ENCODE measurements at regions not wholly inside any gene's neighbourhood (a gene's known extent, or its start where the extent isn't known, plus 50 kb on each side); places are given as distances from the start of the nearest gene placed in this dataset.
"Not testable (repeated sequence)": the region's sequence is repeated elsewhere in the genome, so short reads cannot be mapped to it uniquely, and the experiment has no call there.

GRCh38 chr3:55146216-55146615 is 218.4 kb upstream of the LRTM1 start:
- TF ChIP-seq POLR2A (IDR thresholded peaks at IDR 0.05; ENCODE audit: low read depth, low read length) = no peak
- DNase-seq (ENCODE audit: insufficient read length, low spot score) = no peak

GRCh38 chr3:55144015-55144673 is 216.3 kb upstream of the LRTM1 start:
- no peak for TF ChIP-seq POLR2A (IDR thresholded peaks at IDR 0.05; ENCODE audit: low read depth, low read length)
- FAIRE-seq = no peak
- DNase-seq (ENCODE audit: insufficient read length, low spot score) = no peak

More at GRCh38 chr3:55146216-55146615, 218.4 kb upstream of the LRTM1 start:
- no peak for FAIRE-seq

- DNase-seq (ENCODE audit: insufficient read length, low spot score) (no peak), FAIRE-seq (no peak)
- TF ChIP-seq POLR2A (IDR thresholded peaks at IDR 0.05; ENCODE audit: low read depth, low read length) = no peak
Observed at GRCh38 chr3:55143336-55143735, 215.5 kb upstream of the LRTM1 start.

- DNase-seq (ENCODE audit: insufficient read length, low spot score); FAIRE-seq: not testable (repeated sequence)
Observed at GRCh38 chr3:55136291-55136690, 208.4 kb upstream of the LRTM1 start.

- DNase-seq (ENCODE audit: insufficient read length, low spot score) (no peak), FAIRE-seq (no peak)
- no peak for TF ChIP-seq POLR2A (IDR thresholded peaks at IDR 0.05; ENCODE audit: low read depth, low read length)
Observed at GRCh38 chr3:55128225-55128823, 200.5 kb upstream of the LRTM1 start.

GRCh38 chr3:55127565-55127964 is 199.7 kb upstream of the LRTM1 start:
- no peak for TF ChIP-seq POLR2A (IDR thresholded peaks at IDR 0.05; ENCODE audit: low read depth, low read length)
- DNase-seq (ENCODE audit: insufficient read length, low spot score) (no peak), FAIRE-seq (no peak)

GRCh38 chr3:55124371-55124770 is 196.5 kb upstream of the LRTM1 start:
- FAIRE-seq = no peak
- DNase-seq (ENCODE audit: insufficient read length, low spot score) = no peak
- TF ChIP-seq POLR2A (IDR thresholded peaks at IDR 0.05; ENCODE audit: low read depth, low read length) = no peak
